C4-2B (cell line): ENCODE measurements at regions not wholly inside any gene's neighbourhood (a gene's known extent, or its start where the extent isn't known, plus 50 kb on each side); places are given as distances from the start of the nearest gene placed in this dataset.

Experiments used
- CTCF ChIP-seq: fragments of 450-650 bp; conservative IDR thresholded peaks from 2 replicates; pipeline ENCODE4 v1.5.1; 2017; ENCODE audit warnings: mild to moderate bottlenecking
- ZFX ChIP-seq: fragments of 450-650 bp; IDR thresholded peaks from 2 replicates; pipeline ENCODE4 v1.6.1; 2017

GRCh38 chr10:44818041-44818649, 93.0 kb upstream of the TMEM72 start:
- no peak for TF ChIP-seq CTCF
- no peak for TF ChIP-seq ZFX
